Spleen (tissue), 11 donors: ENCODE measurements at regions not wholly inside any gene's neighbourhood (a gene's known extent, or its start where the extent isn't known, plus 50 kb on each side); places are given as distances from the start of the nearest gene placed in this dataset.

Source experiments
- DNase-seq: peaks from one replicate; pipeline ENCODE4 v3.0.0-alpha.2; 2020
- H3K27ac ChIP-seq, 8 donors: fragments of 200-600 bp; sonication (generic) in 7 of 8; 1 replicate in 4 of 8; 2 replicates in 4 of 8; pipeline versions ENCODE4 v1.5.0 to v1.8.0; 2016 to 2021; ENCODE audit warnings: inconsistent platforms in 4 of 8, mild to moderate bottlenecking in 4 of 8, moderate library complexity in 1 of 8
- H3K27me3 ChIP-seq, 7 donors: fragments of 200-600 bp; sonication (generic) in 6 of 7; replicated peaks in 1 of 7; 1 replicate in 4 of 7; 2 replicates in 3 of 7; pipeline versions ENCODE4 v1.5.0 to v1.8.0; 2016 to 2021; ENCODE audit warnings: inconsistent platforms in 3 of 7, mild to moderate bottlenecking in 1 of 7
- H3K36me3 ChIP-seq, 6 donors: fragments of 200-600 bp; sonication (generic) in 5 of 6; 1 replicate in 4 of 6; 2 replicates in 2 of 6; pipeline versions ENCODE4 v1.5.0 to v1.8.0; 2016 to 2021; ENCODE audit warnings: inconsistent platforms in 2 of 6
- H3K4me1 ChIP-seq, 6 donors: fragments of 200-600 bp; sonication (generic) in 5 of 6; 1 replicate in 3 of 6; 2 replicates in 3 of 6; pipeline versions ENCODE4 v1.5.0 to v1.8.0; 2016 to 2021; ENCODE audit warnings: inconsistent platforms in 3 of 6
- H3K4me3 ChIP-seq, 8 donors: fragments of 200-600 bp; sonication (generic) in 7 of 8; 1 replicate in 4 of 8; 2 replicates in 4 of 8; pipeline versions ENCODE4 v1.5.0 to v1.8.0; 2016 to 2021; ENCODE audit warnings: inconsistent platforms in 4 of 8, mild to moderate bottlenecking in 4 of 8, moderate library complexity in 2 of 8
- H3K9me3 ChIP-seq, 8 donors: fragments of 200-600 bp; sonication (generic) in 7 of 8; 1 replicate in 4 of 8; 2 replicates in 4 of 8; pipeline versions ENCODE4 v1.5.0 to v1.8.0; 2016 to 2021; ENCODE audit warnings: inconsistent platforms in 4 of 8
- CTCF ChIP-seq, 11 experiments: fragments of 200-600 bp in 7 of 11; fragments of 450-650 bp in 4 of 11; sonication (generic) in 4 of 11; IDR thresholded peaks in 8 of 11; conservative IDR thresholded peaks in 3 of 11; 1 replicate in 7 of 11; 2 replicates in 4 of 11; pipeline versions ENCODE4 v1.4.0 to v1.8.0; 2016 to 2021; ENCODE audit warnings: antibody characterized with exemption in 11 of 11, inconsistent platforms in 4 of 11, mild to moderate bottlenecking in 1 of 11
- POLR2A ChIP-seq, 3 donors: fragments of 450-650 bp; IDR thresholded peaks; one replicate each; pipeline ENCODE4 v1.5.1; 2017; ENCODE audit warnings: antibody characterized with exemption in 3 of 3, mild to moderate bottlenecking in 1 of 3
- POLR2AphosphoS5 ChIP-seq, 3 donors: sonication (generic); formaldehyde crosslinking; IDR thresholded peaks; one replicate each; pipeline ENCODE4 v1.5.1; 2017; ENCODE audit warnings: antibody characterized with exemption in 3 of 3
- WGBS, 5 donors: extraction: QIAGEN DNeasy Blood & Tissue Kit in 3 of 5; methylation state at CpG; one replicate each; pipeline versions ENCODE4 v1.1.5 to v1.1.7; 2013 to 2018; 5-methylcytosine and 5-hydroxymethylcytosine counted together
- intact Hi-C: fragments of 100-400 bp; cut with DNase I; formaldehyde crosslinking; loops from one replicate; pipeline ENCODE4 v1.15.0; 2023; ENCODE audit warnings: low total_unique reads
- donor health status: healthy with polysubstance abuse.
- donor health status: DM: no; HTN: no; CAD: no; lungs with moderate emphysema.
- donor health status: DM: no; HTN: no; CAD: no.
- donor health status: Bipolar disorder and iron deficiency.
- donor health status: healthy.
- donor health status: DM: no; HTN: no; CAD: no.
- donor health status: DM: yes; HTN: yes; CAD: no.

DNA sequence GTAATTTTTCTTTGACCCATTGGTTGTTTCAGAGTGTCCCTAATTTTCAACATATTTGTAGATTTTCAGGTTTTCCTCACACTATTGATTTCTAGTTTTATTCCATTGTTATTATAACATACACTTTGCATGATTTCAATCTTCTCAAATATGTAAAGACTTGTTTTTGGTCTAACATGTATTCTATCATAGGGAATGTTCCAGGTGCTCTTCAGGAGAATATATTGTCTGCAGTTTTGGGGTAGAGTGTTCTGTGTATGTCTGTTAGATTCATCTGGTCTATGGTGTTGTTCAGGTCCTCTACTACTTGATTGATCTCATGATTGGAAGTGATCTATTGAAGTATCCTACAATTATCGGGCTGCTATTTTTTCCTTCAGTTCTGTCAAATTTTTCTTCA, 440.9 kb upstream of the MIR17HG start:
- no peak for TF ChIP-seq CTCF (IDR thresholded peaks at IDR 0.05 in 8 of 11, conservative IDR thresholded peaks at IDR 0.05 in 3 of 11)
- TF ChIP-seq POLR2AphosphoS5 (IDR thresholded peaks at IDR 0.05), result no peak
- TF ChIP-seq POLR2A (IDR thresholded peaks at IDR 0.05), result no peak
- Histone ChIP-seq H3K27me3 (no peaks in the 10 kb centered on the region), H3K9me3 (peaks cover 0 to 42% (median 25%) of the 10 kb centered on the region in 8 donors), H3K27ac (no peak overlapping the region), H3K36me3 (no peaks in the 10 kb centered on the region), H3K4me3 (no peak overlapping the region), H3K4me1 (no peaks in the 10 kb centered on the region)
- no peak for DNase-seq
- intact Hi-C loops, result no loop called here
- 80 to 97% (median 91%) methylated on average over 1 of the region's 1 CpG for WGBS, 5 donors

GRCh38 chr13:90908792-90909191, 438.7 kb upstream of the MIR17HG start:
- no peak overlapping the region for H3K4me3 ChIP-seq
- WGBS, 5 donors, result 84 to 94% (median 91%) methylated on average over 2 of the region's 2 CpGs
- peaks cover 0 to 38% (median 25%) of the 10 kb centered on the region in 8 donors for H3K9me3 ChIP-seq
- H3K27me3 ChIP-seq, result no peaks in the 10 kb centered on the region
- DNase-seq, result no peak
- TF ChIP-seq POLR2A (IDR thresholded peaks at IDR 0.05) (no peak), POLR2AphosphoS5 (IDR thresholded peaks at IDR 0.05) (no peak), CTCF (IDR thresholded peaks at IDR 0.05 in 8 of 11, conservative IDR thresholded peaks at IDR 0.05 in 3 of 11) (no peak)
- no peaks in the 10 kb centered on the region for H3K36me3 ChIP-seq
- intact Hi-C loops, result no loop called here
- H3K27ac ChIP-seq, result no peak overlapping the region
- H3K4me1 ChIP-seq, result no peaks in the 10 kb centered on the region

GRCh38 chr13:90910018-90910639, 437.4 kb upstream of the MIR17HG start:
- intact Hi-C loops, result no loop called here
- H3K4me1 ChIP-seq, result no peaks in the 10 kb centered on the region
- H3K27ac ChIP-seq, result no peak overlapping the region
- TF ChIP-seq CTCF (IDR thresholded peaks at IDR 0.05 in 8 of 11, conservative IDR thresholded peaks at IDR 0.05 in 3 of 11) (no peak), POLR2AphosphoS5 (IDR thresholded peaks at IDR 0.05) (no peak)
- H3K36me3 ChIP-seq, result no peaks in the 10 kb centered on the region
- WGBS, 5 donors, result 62 to 75% (median 71%) methylated on average over 3 of the region's 3 CpGs
- H3K9me3 ChIP-seq, result peaks cover 0 to 31% (median 23%) of the 10 kb centered on the region in 8 donors
- H3K27me3 ChIP-seq, result no peaks in the 10 kb centered on the region
- no peak for DNase-seq
- no peak overlapping the region for H3K4me3 ChIP-seq

- no peak for DNase-seq
- no peak overlapping the region for H3K4me3 ChIP-seq
- no peaks in the 10 kb centered on the region for H3K36me3 ChIP-seq
- TF ChIP-seq POLR2AphosphoS5 (IDR thresholded peaks at IDR 0.05), result no peak
- TF ChIP-seq POLR2A (IDR thresholded peaks at IDR 0.05), result no peak
- TF ChIP-seq CTCF (IDR thresholded peaks at IDR 0.05 in 8 of 11, conservative IDR thresholded peaks at IDR 0.05 in 3 of 11), result no peak
- H3K27ac ChIP-seq, result no peak overlapping the region
- intact Hi-C loops, result no loop called here
- peaks cover 0 to 10% (median 3%) of the 10 kb centered on the region in 8 donors for H3K9me3 ChIP-seq
- no peaks in the 10 kb centered on the region for H3K27me3 ChIP-seq
- 85 to 93% (median 90%) methylated on average over 1 of the region's 1 CpG for WGBS, 5 donors
- H3K4me1 ChIP-seq, result no peaks in the 10 kb centered on the region
Observed at GRCh38 chr13:90912247-90912646, 435.2 kb upstream of the MIR17HG start.
